SH-SY5Y (cell line): ENCODE measurements at regions not wholly inside any gene's neighbourhood (a gene's known extent, or its start where the extent isn't known, plus 50 kb on each side); places are given as distances from the start of the nearest gene placed in this dataset.
A peak's percentile ranks its signal among the peaks of the same experiment; 100 is the strongest.

Experiments used
- GATA2 ChIP-seq: IDR thresholded peaks from 2 replicates; pipeline ENCODE4 v1.6.1; 2011; ENCODE audit warnings: mild to moderate bottlenecking, low read depth, low read length
- GATA3 ChIP-seq: IDR thresholded peaks from 2 replicates; pipeline ENCODE4 v1.6.1; 2011; ENCODE audit warnings: low read depth, mild to moderate bottlenecking, low read length, moderate library complexity

DNA sequence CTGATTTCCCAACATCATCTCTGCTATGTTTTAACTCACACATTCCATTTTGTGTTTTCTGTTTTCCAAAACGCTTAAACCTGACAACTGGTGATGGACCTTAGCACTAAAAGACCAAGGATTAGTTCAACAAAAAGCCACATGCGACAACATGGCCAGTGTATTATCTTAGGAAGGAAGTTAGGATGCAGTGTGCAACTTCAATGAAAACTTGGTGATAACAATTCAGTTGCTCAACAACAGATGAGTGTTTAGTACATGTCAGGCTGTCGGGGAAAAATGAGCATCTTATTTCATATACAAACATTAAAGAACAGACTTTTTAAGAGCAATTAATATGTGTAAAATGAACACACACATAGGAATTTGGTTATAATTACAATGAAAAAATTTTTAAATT, 780.0 kb downstream of the SEMA5A start:
- TF ChIP-seq GATA3 (no peak), GATA2 (no peak)

DNA sequence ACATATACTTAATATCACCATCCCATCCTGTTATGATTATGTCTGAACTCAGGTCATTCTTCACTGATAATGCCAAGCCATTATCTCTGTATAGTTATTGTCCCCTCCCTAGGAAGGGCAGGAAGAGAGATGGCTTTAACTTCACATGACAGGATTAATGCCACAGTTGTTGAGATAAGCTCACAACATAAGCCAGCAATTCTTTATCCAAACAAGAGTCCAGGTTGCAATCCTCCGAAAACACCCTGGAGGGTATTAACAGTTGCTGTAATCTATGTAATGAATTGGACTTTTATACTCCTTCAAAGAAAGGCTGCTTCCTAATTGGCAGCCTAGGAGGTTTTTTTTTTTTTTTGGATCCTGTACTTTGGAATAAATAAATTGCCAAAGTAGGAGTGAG, 779.4 kb downstream of the SEMA5A start:
- TF ChIP-seq GATA3 (0 out of 2 replicates have a peak, but pooled peaks have one; percentile 23), GATA2 (peak; percentile 78)

DNA sequence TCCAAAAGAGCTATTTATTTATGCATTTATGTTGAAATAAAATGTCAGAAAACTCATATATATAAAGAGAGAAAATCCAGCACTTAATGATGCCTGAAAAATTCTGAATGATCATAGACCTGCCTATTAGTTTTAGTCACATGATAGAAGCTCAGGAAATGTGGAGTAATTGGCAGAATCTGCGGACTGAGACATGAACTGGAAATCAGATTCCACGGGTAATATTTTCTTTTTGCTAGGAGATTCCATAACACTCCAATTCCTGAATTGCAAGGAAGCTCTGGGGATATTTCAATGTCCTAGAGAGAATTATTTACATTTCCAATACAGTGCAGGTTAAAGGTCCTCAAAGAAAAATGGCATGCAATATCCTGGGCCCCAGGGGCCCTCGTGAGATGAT, 778.8 kb downstream of the SEMA5A start:
- no peak for TF ChIP-seq GATA2
- no peak for TF ChIP-seq GATA3

DNA sequence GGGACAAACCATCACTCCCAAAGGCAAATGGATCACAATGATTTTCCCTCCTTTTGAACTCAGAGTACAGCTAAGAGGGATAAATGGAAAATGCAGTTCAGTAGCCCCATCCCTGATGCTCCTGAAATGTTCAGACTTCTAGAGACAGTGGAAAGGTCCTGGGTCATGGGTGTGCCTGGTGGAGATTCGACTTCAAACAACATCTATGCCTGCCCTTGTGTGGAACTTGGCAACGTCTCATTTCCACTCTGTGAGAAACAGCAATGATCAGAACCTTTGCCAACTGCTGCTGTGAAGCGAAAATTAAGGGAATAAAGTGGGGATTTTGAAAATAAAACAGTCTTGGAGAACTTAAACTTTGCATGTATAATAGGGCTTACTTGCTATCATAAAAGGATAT, 778.1 kb downstream of the SEMA5A start:
- TF ChIP-seq GATA2 (no peak), GATA3 (no peak)

DNA sequence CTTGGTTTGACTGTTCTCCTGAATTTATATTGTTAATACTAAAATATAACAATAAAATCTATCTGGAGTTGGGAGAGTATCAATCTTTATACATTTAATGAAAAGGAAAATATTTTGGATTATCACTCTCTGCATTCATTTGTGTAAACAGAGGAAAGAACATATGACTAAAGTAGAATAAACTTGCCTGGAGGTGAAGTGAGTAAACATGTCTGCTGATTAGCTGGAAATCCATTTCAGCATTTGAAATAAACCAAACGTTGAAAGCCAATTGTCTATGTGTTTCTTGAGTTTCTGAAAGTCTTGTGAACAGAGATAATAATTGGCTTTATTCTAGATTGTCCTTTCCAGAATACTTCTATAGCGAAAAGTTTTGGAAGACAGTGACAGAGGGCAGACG, 776.2 kb downstream of the SEMA5A start:
- TF ChIP-seq GATA2 = no peak
- TF ChIP-seq GATA3 = no peak

DNA sequence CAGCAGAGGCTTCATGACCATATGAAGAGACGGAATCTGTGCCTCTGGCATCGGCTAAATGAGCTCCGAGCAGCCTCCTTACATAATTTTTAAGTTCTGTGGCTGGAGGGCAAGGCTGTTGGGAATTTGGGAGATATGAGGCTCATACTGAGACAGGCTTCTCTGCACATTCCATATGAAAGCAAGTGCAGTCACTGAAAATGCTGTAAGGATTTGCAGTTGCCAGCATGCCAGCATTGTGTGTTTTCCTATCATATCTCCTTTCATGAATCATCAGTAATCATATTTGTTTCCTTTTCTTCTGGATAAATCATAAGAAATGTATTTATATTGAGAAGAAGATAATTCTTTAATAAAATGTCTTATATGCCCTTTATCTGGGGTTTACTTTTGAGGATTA, 775.4 kb downstream of the SEMA5A start:
- TF ChIP-seq GATA2 = no peak
- TF ChIP-seq GATA3 = no peak

DNA sequence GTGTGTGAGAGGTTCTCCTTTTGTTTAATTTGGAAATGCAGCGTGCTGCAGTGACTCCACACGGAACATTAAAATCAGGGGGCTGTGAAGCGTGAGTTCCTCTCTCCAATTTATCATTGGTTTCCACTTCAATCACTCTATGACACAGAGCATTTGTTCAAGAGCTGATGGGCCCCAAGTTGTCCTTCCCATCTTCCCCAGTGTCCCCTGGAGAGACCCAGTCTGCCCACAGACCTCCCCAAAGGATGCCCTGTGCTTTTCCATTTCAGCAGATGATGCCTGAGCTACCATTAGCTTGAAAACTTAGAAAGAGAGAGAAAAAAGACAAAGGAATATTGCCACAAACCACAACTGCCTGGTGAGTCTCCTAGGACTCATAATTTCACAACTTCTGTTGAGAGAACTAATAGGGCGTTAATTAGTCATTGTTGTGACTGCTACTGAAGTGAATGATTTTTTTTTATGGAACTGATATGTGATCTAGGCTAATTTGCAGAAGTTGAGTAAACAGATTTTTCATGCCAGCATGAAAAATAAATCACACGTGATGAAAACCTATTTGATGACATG, 772.7 kb downstream of the SEMA5A start:
- no peak for TF ChIP-seq GATA2
- no peak for TF ChIP-seq GATA3

DNA sequence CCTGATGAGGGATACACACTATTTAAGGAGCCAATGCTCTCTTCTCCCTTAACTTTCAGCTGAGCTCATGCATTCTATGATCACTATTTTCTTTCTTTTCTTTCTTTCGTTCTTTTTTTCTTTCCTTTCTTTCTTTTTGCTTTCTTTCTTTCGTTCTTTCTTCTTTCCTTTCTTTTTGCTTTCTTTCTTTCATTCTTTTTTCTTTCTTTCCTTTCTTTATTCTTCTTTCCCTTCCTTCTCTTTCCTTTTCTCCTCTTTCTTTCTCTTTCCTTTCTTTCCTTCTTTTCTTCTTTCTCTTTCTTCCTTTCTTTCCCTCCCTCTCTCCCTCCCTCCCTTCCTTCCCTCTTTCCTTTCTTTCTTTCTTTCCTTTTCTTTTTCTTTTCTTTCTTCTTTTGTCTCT, 761.2 kb downstream of the SEMA5A start:
- TF ChIP-seq GATA2 = no peak
- no peak for TF ChIP-seq GATA3

DNA sequence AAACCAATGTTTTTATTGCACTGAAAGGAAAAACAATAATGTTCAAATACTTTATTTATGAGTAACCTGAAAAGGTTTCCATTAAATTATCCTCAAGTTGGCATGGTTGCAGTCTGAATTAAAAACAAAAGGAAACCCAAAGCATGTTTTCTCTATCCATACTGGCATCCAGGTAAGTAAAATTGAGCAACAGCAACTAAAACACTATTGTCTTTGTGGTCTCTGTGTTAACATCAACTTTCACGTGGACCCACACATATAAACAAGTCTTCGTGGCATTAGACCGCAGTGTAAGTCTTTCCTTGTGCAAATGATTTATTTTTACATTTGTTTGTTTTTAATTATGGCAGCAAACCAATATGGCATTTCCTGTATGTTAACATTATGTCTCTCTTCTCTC, 757.6 kb downstream of the SEMA5A start:
- no peak for TF ChIP-seq GATA2
- TF ChIP-seq GATA3 = no peak

DNA sequence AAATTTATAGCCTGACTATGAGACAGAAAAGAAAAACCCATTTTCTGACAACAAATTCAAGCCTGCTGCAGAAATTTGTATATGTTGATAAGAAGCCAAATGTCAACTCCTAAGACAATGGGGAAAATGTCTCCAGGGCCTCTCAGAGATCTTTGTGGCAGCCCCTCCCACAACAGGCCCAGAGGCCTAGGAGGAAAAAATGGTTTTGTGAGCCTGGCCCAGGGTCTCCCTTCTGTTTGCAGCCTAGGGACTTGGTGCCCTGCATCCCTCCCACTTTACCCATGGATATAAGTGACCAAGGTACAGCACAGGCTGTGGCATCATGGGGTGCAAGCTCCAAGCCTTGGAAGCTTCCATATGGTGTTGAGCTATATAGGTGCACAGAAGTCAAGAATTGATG, 740.2 kb downstream of the SEMA5A start:
- TF ChIP-seq GATA3 = no peak

DNA sequence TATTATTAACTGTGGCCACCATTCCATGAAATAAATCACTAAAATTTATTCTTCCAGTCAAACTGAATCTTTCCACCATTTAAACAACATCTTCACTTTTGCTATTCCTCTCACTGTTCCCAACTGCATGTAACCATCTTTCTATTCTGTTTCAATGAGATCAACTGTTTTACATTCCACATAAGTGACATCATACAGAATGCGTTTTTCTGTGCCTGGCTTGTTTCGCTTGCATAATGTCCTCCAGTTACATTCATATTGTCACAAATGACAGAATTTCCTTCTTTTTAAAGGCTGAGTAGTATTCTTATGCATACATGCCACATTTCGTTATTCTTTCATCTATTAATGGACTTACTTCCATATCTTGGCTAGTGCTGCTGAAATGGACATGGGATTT, 738.2 kb downstream of the SEMA5A start:
- TF ChIP-seq GATA3 (no peak), GATA2 (no peak)

DNA sequence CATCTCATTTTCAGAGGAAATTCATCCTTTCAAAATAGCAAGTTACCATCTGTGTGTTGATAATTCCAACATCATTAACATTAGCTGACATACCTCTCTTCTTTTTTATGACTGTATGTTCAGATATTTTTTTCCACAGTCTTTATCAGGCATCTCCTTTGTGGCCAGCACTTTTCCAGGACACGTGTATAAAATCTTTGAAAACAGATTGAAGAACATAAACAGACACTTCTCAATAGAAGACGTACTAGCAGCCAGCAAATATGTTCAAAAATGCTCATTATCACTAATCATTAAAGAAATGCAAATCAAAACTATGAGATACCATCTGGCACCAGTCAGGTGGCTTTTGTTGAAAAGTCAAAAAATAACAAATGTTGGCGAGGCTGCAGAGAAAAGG, 734.3 kb downstream of the SEMA5A start:
- TF ChIP-seq GATA3 (no peak), GATA2 (no peak)

DNA sequence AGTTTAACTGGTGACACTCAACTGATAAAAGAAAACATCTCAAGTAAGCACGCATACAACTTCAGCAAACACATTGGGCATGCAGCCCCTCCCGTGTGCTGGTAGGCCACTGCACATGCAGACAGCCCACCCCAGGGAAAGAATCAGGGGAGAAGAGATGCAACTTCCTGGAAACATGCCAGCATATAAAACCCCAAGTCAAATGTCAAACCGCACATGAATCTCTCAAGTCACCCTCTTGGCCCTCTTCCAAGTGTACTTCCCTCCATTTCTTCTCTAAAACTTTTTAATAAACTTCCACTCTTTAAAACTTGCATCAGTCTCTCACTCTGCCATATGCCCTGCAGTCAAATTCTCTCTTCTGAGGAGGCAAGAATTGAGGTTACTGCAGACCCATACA, 732.7 kb downstream of the SEMA5A start:
- TF ChIP-seq GATA3 = no peak
- TF ChIP-seq GATA2 = no peak

DNA sequence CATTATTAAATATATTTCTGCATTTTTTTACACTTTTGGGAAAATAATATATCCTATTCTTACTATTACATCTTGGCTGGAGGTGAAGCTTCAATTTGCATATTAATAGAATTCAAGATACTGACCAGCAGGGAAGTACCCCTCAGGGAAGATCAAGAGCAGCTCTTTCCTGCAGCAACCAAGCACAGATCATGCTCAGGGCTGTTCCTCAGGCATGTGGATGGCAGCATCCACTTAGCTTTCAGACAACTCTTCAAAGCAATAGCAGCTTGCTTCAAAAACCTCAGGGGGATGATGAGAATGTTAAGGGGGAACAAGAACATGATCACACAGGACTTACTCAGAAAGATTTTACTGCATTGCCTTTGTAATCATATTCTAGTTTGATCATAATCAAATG, 731.8 kb downstream of the SEMA5A start:
- TF ChIP-seq GATA2 (no peak), GATA3 (no peak)

DNA sequence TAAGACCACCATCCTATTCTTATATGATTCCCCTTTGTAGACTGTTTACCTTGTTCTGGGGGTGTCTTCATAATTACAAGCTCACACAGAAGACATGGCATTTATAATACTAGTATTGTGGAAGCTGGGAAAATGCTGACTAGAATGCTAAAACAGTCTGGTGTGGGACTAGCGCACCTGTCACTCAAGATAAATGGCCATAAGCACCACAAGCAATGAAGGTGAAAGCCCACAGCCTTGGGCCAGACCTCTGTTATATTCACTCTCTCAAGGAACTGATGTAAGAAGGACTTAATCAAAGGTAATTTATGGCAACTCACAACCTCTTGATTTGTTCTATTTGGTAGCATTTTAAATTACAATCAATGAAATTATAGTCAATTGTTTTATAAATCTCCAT, 721.5 kb downstream of the SEMA5A start:
- TF ChIP-seq GATA3 (no peak), GATA2 (no peak)

DNA sequence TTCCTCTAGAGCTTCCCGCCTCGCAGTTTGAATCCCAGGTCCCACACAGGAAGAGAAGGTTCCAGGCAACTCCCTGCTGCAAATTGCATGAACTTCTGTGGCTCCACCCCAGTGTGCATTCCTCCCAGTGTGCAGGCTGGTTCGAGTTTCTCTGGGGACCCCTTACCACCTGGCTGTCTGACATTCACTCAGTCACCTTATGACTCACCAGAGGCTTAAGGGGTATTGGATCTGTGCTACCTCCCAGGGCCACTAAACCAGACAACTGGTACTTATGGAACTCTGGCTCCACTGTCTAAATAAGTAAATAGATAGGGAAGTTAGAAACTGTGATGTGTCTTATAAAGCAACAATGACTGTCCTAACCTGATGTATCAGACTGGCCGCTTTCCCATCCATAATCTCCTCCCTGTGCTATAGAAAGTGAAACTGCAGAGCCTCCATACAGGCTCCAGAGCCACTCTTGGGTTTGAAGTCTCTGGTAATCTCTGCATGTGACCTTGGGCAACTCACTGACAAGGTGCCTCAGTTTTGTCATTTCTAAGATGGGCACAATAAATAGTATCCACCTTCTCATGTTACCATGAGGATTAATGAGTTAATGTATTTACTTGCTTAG, 720.6 kb downstream of the SEMA5A start:
- no peak for TF ChIP-seq GATA2
- TF ChIP-seq GATA3 = no peak
